Neuron (in vitro differentiated cells): ENCODE measurements at regions not wholly inside any gene's neighbourhood (a gene's known extent, or its start where the extent isn't known, plus 50 kb on each side); places are given as distances from the start of the nearest gene placed in this dataset.

Source experiments
- H2AFZ ChIP-seq: one replicate; pipeline ENCODE4 v1.6.1; 2013; ENCODE audit warnings: low read depth, mild to moderate bottlenecking, inconsistent platforms, low read length, moderate library complexity
- H3K27me3 ChIP-seq: one replicate; pipeline ENCODE4 v1.6.1; 2013; ENCODE audit warnings: low read length; ENCODE audit not compliant: insufficient read depth
- H3K36me3 ChIP-seq: one replicate; pipeline ENCODE4 v1.6.1; 2013; ENCODE audit warnings: low read length; ENCODE audit not compliant: insufficient read depth
- H3K4me1 ChIP-seq: one replicate; pipeline ENCODE4 v1.6.1; 2013; ENCODE audit warnings: low read length; ENCODE audit not compliant: insufficient read depth
- H3K4me3 ChIP-seq: 2 replicates; pipeline ENCODE4 v1.5.1; 2013; ENCODE audit warnings: mild to moderate bottlenecking, low read length, moderate library complexity
- H3K9me3 ChIP-seq: one replicate; pipeline ENCODE4 v1.6.1; 2013; ENCODE audit warnings: low read length

DNA sequence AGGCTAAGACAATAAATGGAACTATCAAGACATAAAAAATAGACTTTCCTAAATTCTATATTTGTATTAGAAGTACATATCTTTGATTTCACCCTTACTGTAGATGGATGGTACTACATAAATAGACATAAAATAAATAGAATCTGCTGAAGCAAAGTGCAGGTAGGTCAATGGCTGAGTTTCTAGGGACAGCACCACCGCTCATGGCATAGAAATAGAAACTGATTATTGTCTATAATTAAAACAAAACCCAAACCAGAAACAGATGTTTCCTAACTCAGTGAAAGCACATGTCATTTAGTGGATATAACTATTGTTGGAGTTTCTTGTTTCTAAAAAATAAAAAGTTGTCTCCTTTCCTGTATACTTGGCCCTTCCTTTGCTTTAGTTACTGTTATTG, 387.3 kb upstream of the ADGRL3 start:
- H3K4me3 ChIP-seq = no peak overlapping the region
- H3K36me3 ChIP-seq = no peaks in the 10 kb centered on the region
- no peaks in the 10 kb centered on the region for H3K27me3 ChIP-seq
- no peak overlapping the region for H2AFZ ChIP-seq
- no peaks in the 10 kb centered on the region for H3K4me1 ChIP-seq
- no peaks in the 10 kb centered on the region for H3K9me3 ChIP-seq

- Histone ChIP-seq H3K9me3 (no peaks in the 10 kb centered on the region), H3K4me3 (no peak overlapping the region), H2AFZ (no peak overlapping the region), H3K27me3 (no peaks in the 10 kb centered on the region), H3K4me1 (no peaks in the 10 kb centered on the region), H3K36me3 (no peaks in the 10 kb centered on the region)
Observed at GRCh38 chr4:60814549-60814948, 385.6 kb upstream of the ADGRL3 start.

DNA sequence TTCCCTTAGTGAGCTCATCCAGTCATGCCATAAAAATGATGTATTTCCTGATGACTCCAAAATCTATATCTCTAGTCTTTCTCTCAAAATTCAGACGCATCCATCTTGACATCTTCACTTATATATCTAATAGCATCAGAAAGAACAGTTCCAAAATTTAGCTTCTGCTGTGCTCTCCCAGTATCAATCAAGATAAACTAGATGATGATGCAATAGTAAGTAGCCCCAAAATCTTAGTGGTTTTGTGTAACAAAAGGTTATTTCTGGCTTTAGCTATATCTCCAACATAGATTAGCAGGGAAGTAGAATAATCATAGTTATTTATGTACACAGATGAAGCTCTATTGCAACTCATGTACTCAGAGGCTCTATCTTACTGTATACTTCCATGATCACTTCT, 382.5 kb upstream of the ADGRL3 start:
- Histone ChIP-seq H3K9me3 (no peaks in the 10 kb centered on the region), H3K36me3 (no peaks in the 10 kb centered on the region), H3K27me3 (no peaks in the 10 kb centered on the region), H3K4me3 (no peak overlapping the region), H3K4me1 (no peaks in the 10 kb centered on the region), H2AFZ (no peak overlapping the region)

DNA sequence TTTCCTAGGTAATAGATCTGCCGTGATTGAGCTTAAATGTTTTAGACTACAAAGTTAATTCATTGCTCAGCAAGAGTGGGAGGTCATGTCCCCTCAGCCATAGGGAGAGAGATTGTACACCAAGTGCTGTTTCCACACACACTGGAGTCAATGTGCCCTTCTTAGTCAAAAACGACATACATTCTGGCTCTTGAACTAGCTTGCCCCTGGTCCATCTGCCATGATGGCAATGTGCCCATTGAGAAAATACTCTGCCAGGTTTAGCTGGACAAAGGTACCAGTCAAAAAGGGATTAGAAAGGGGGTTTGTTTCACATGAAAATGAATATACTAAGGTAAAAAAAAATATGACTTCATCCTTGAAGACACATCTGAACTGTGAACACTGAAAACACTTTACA, 377.1 kb upstream of the ADGRL3 start:
- H3K27me3 ChIP-seq = no peaks in the 10 kb centered on the region
- no peaks in the 10 kb centered on the region for H3K36me3 ChIP-seq
- H2AFZ ChIP-seq = no peak overlapping the region
- no peaks in the 10 kb centered on the region for H3K9me3 ChIP-seq
- H3K4me3 ChIP-seq = no peak overlapping the region
- H3K4me1 ChIP-seq = no peaks in the 10 kb centered on the region

GRCh38 chr4:60840020-60840419, 360.1 kb upstream of the ADGRL3 start:
- H3K4me3 ChIP-seq = no peak overlapping the region
- H3K36me3 ChIP-seq = no peaks in the 10 kb centered on the region
- no peak overlapping the region for H2AFZ ChIP-seq

GRCh38 chr4:60846678-60847077, 353.4 kb upstream of the ADGRL3 start:
- Histone ChIP-seq H2AFZ (no peak overlapping the region), H3K9me3 (no peaks in the 10 kb centered on the region), H3K4me3 (no peak overlapping the region), H3K27me3 (no peaks in the 10 kb centered on the region), H3K4me1 (no peaks in the 10 kb centered on the region), H3K36me3 (no peaks in the 10 kb centered on the region)

More at GRCh38 chr4:60840020-60840419, 360.1 kb upstream of the ADGRL3 start:
- Histone ChIP-seq H3K9me3 (no peaks in the 10 kb centered on the region), H3K27me3 (no peaks in the 10 kb centered on the region), H3K4me1 (no peaks in the 10 kb centered on the region)

DNA sequence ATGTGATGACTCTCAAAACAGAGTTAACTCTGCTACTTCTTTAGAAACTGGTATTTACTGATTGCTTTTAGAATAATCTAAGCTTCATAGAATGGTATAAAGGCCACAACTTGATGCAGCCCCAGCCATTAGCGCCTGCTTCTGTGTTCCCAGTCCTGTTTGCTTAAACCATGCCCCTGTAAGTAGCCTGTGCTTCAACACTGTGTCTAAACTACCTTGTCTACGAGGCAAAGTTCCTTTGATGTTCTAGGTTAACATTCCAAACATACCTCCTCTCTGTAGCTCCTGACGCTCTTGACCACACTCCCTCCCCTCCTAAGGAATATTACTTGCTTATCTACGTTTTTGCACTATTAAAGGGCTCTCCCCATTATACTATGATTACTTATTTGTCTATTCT, 352.5 kb upstream of the ADGRL3 start:
- Histone ChIP-seq H3K36me3 (no peaks in the 10 kb centered on the region), H2AFZ (no peak overlapping the region), H3K4me1 (no peaks in the 10 kb centered on the region), H3K27me3 (no peaks in the 10 kb centered on the region), H3K4me3 (no peak overlapping the region), H3K9me3 (no peaks in the 10 kb centered on the region)

- Histone ChIP-seq H3K27me3 (no peaks in the 10 kb centered on the region), H3K36me3 (no peaks in the 10 kb centered on the region), H3K9me3 (no peaks in the 10 kb centered on the region), H3K4me3 (no peak overlapping the region), H3K4me1 (peaks cover 16% of the 10 kb centered on the region), H2AFZ (no peak overlapping the region)
Observed at GRCh38 chr4:60857130-60857753, 342.9 kb upstream of the ADGRL3 start.

GRCh38 chr4:60863442-60863841, 336.7 kb upstream of the ADGRL3 start:
- H3K4me3 ChIP-seq = no peak overlapping the region
- H3K36me3 ChIP-seq = no peaks in the 10 kb centered on the region
- no peaks in the 10 kb centered on the region for H3K4me1 ChIP-seq
- no peaks in the 10 kb centered on the region for H3K27me3 ChIP-seq
- H3K9me3 ChIP-seq = no peaks in the 10 kb centered on the region
- no peak overlapping the region for H2AFZ ChIP-seq

GRCh38 chr4:60865273-60865672, 334.9 kb upstream of the ADGRL3 start:
- no peaks in the 10 kb centered on the region for H3K4me1 ChIP-seq
- H3K4me3 ChIP-seq = no peak overlapping the region
- H3K36me3 ChIP-seq = no peaks in the 10 kb centered on the region
- H3K27me3 ChIP-seq = no peaks in the 10 kb centered on the region
- H2AFZ ChIP-seq = no peak overlapping the region
- no peaks in the 10 kb centered on the region for H3K9me3 ChIP-seq

GRCh38 chr4:60868232-60868960, 331.7 kb upstream of the ADGRL3 start:
- Histone ChIP-seq H3K27me3 (no peaks in the 10 kb centered on the region), H3K4me3 (no peak overlapping the region), H3K4me1 (no peaks in the 10 kb centered on the region), H2AFZ (no peak overlapping the region), H3K9me3 (no peaks in the 10 kb centered on the region), H3K36me3 (no peaks in the 10 kb centered on the region)

GRCh38 chr4:60879135-60879701, 320.9 kb upstream of the ADGRL3 start:
- Histone ChIP-seq H3K27me3 (no peaks in the 10 kb centered on the region), H3K9me3 (no peaks in the 10 kb centered on the region), H2AFZ (no peak overlapping the region), H3K4me1 (no peaks in the 10 kb centered on the region), H3K4me3 (no peak overlapping the region), H3K36me3 (no peaks in the 10 kb centered on the region)

- Histone ChIP-seq H3K4me1 (no peaks in the 10 kb centered on the region), H2AFZ (no peak overlapping the region), H3K36me3 (no peaks in the 10 kb centered on the region), H3K27me3 (no peaks in the 10 kb centered on the region), H3K4me3 (no peak overlapping the region), H3K9me3 (no peaks in the 10 kb centered on the region)
Observed at GRCh38 chr4:60884587-60884986, 315.5 kb upstream of the ADGRL3 start.
